HG03175 (cell line): ENCODE measurements at regions not wholly inside any gene's neighbourhood (a gene's known extent, or its start where the extent isn't known, plus 50 kb on each side); places are given as distances from the start of the nearest gene placed in this dataset.

Experiments
- ATAC-seq: cut with Tn5 transposase; IDR thresholded peaks from one replicate; pipeline ENCODE4 v1.9.1; 2021; ENCODE audit warnings: mild to moderate bottlenecking, moderate library complexity; ENCODE audit not compliant: unreplicated experiment

DNA sequence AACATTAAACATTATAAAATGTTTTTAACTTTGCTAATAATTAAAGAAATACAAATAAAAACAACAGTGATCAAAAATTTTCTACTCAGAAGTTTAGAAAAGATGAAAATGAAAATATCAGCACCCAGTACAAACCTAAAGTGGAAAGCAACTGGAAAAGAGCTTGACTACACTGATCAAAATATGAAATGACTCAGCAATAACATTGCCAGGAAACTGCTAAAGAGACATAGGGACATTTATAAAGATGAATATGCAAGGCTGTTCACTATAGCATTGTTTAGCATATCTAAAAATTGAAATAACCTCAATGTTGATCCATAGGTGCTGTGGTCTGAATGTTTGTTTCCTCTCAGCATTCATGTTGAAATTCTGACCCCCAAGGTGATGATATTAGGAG is 88.5 kb upstream of the NOCT start:
- ATAC-seq, result no peak

DNA sequence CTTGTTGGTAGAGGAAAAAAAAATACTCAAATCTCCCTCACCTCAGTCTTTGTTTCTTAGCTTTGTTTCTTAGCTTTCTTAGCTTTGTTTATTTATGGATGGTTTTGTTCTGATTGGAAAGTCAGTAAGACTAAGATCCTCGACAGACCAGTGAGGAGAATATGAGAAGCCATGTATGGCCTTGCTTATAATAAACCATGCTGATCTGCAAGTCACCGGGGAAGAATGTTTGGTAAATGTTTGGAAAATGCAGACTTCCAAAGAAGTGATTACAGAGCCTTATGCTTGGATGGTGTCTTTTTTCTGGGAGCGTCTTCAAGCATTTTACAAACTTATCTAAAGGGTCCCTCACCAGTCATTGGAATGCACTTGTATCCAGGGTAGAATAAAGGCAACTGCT is 90.1 kb upstream of the NOCT start:
- no peak for ATAC-seq

DNA sequence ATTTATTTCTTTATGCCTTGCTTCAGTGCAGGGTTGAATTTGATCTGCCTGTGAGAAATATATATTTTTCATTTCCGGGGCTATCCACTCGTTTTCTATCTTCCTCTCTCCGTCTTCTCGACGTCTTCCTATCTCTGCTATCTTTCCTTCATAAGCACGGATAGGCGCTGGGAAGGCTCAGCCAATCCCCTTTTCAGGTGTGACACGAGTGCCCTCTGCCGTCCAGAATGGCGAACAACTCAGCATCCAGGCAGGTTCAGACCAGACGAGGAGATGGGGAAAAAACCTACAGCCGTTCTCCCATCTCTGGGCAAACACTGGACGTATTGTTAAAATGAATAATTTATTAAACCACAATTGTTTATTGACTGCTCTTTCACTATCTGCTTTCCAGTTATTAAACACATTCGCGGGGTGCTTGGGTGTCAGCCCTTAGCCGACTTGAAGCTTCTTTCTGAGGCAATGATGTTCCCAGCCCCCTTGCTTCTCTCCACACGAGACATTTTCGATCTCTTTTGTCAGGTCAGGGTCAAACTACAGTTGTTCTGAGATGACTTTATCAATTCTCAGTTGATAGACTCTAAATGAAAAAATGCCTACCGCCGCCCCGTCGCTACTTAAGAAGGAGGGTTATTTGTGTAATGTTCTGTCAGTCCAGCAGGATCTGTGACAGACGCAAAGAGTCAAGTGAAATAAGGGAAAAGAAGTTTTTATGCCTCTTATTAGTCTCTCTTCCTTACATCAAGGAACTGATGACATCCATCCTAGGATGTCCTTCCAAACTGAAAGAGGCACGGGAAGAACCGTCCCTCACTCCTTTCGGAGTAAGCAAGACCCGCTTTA is 96.3 kb upstream of the NOCT start:
- ATAC-seq, result no peak

DNA sequence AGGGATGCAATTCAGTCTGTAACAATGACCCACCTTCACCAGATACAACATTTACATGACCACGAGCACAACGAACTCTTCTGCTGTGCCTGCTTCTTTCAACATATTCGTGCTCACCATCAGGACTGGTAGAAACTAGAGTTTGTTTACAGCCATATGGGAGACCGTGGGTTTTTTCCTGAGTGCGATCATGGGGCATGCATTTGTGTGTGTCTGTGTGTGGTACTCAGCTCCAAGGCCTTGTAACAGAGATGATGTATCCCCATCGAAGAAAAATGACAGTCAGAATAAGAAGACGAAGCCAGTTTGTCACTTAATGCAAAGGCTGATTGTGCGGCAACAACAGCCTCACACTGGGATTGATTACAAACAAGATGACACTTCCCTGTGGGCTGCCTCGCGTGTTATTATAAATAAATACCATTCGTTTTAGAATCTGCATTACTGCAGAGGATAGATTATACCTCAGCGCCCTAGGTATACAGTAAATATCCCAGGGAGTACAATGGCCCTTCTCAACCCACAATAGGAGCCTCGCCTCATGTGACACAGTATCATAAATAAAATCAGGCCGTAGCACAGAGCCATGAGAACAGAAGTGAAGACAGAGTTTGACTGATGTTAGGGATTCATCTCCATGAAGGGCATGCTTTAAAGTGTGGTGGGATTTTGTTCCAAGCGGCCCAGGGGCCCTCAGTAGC is 97.3 kb upstream of the NOCT start:
- ATAC-seq, result no peak

DNA sequence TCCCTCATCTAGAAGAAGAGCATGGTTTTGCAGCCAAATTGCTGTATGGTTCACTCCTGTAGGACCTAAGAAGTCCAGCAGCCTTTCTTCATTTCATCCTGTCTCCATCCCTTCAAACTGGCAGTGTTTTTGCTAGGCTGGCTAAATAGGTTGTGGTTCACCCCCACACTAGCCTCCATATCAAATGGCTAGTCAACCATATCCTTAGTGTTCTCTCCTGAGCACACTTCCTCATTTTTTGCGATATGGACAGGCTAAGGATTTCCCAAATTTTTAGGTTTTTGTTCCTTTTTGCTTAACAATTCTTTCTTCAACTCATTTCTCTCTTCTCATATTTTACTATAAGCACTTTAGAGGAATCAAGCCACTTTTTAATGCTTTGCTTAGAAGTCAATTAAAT is 98.8 kb upstream of the NOCT start:
- ATAC-seq, result no peak

DNA sequence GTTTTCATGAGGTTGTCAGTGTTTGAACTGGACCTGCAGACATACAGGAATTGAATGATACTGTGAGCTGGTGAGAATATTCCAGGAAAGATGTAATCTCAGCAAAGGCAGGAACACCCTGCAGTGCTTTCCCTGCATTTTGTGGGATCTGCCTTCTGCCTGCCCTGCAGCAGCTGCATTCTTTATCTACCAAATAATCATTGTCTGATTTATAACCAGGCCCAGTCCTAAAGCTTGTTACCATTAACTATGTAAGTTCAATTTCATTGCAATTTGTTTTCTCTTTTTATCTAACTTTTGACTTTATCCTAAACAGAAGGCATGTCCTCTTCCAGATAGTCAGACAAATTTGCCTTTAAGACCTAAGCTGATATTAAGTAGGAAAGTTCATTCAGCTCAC is 99.8 kb upstream of the NOCT start:
- ATAC-seq, result no peak

DNA sequence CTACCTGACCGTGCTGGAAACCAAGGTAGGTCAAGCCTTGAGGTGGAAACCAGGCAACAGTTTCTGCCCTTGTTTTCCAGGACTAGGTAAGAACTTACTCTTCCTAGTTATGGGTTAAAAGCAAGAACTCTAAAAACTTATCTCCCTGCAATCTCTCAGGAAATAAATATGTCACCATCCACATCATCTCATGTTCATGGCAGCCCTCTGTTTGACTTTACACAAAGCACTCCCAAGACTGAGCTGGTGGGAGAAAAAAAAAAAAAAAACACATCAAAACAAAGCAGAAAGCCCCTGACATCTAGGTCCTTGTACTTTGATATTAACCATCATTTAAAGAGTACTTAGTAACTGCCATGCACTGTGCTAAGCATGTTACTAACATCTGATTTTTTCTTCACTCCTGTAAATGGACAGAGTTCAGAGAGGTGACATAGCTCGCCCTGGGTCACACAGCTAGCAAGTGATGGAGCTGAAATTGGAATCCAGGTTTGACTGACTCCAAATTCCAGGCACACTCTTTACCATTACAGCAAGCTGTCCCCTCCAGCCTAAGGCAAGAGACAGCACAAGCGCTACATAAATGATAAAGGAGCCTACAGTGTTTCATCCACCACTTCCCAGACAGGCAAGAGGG is 102.8 kb upstream of the NOCT start:
- ATAC-seq, result no peak

DNA sequence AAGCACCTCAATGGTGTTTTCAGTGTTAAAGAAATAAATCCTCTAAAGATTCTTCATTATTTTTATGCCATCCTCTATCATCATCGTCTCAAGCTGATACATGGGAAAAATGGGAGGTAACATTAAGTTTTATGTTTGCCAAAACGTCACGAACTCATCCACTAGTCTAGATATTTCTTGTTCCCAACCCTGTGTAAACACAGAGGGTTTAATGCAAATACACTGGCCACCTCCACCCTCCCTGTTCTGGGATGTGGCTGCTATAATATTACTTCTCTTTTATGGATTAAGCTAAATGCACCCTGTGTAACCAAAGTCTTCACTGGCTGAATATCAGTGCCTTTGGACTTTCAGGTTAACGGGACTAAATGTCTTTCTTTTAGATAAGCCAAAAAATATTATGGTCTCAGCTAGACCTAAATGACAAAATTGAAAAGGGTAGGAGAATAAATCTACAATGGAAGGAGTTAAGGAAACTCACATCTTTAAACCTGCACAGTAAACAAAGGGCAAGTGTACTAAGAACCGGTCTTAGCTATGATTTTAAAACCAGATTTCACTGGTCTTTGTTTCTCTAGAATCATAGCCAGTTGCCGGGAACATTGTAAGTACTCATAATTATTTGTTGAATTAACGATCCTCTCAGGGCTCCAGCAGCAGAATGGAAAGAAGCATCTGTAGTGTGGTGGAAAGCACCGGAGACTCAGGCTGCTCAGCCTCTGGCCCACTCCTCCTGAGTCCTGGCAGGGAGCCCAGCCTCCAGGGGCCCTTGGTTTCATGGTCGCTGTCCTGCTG is 103.5 kb upstream of the NOCT start:
- ATAC-seq, result no peak

DNA sequence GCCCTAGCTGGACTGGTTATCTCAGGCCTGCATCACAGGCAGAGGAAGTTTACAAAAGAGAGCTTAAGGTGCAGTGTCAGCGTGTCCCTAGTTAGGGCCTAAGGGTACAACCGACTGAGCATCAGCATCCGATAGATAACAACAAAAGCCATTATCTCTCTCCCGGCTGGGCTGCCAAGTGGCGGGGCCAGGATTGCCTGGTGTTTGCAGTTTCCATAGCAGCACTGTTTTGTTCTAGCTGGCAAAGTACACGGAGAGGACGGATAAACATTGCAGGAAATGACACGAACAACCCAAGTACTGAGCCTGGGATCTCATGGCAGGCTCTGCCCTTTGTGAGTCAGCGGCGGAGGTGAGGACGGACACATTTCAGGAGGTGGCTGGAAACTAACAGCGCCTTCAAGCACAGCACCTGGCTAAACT is 104.7 kb upstream of the NOCT start:
- ATAC-seq, result no peak

DNA sequence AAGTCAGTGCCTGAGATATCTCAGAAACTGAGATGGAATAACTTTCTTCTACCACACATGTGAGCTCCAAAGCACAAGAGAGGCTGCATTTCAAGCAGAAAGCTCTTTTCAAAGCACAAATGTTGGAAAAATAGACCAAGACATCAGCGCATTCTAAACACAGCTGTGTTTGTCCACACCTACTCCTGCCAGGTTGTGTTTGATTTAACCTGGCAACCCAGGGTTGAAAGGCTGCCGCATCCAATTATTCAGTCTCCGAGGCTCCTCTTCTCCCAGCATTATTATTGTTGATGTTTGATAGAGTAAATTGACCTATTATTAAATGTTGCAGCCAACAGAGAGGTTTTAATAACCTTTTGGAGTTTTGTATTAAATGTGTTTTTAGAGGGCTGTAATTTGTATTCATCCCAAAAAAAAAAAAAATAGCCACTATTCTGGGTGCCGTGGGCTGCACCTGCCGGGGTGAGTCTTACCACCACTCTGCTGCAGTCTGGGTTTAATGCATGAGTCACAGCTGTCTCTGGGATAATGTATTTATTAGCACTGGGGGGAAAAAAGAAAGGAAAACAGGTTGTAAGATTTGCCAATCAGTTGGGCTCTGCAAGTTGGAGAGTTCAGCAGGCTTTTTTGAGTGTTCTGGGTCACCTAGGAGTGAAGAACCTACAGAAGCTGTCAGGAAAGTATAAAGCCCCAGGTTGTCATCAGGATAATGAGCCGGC is 105.2 kb upstream of the NOCT start:
- no peak for ATAC-seq

DNA sequence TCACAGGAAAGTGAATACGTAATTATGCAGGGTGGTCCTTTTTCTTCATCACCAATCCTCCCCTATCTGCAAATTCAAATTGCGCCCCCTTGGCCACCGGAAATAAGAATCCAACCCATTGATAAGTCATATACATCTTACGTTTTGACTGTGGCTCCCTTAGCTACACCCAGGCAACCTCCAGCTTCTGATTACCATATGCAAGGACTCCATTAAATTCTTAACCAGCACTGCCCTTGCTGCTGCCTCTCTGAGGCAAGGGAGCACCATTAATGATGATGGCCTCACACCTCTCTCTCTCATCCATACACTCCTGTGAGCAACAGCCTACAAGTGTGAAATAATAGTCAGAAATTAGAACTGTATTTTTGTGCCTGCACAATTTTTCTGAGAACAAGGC is 106.0 kb upstream of the NOCT start:
- no peak for ATAC-seq

DNA sequence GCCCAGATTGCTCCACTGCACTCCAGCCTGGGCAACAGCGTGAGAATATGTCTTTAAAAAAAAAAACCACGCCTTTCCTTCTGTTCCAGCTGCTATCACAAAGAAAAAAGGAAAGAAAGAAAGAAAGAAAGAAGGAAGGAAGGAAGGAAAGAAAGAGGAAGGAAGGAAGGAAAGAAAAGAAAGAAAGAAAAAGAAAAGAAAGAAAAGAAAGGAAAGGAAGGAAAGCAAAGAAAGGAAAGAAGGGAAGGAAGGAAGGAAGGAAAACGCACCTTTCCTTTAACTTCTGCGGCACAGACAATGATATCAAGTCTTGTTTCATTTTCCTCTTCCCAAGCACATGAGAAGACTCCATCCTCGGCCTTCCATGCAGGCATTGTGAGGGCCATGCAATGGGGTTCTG is 107.4 kb upstream of the NOCT start:
- ATAC-seq, result no peak

DNA sequence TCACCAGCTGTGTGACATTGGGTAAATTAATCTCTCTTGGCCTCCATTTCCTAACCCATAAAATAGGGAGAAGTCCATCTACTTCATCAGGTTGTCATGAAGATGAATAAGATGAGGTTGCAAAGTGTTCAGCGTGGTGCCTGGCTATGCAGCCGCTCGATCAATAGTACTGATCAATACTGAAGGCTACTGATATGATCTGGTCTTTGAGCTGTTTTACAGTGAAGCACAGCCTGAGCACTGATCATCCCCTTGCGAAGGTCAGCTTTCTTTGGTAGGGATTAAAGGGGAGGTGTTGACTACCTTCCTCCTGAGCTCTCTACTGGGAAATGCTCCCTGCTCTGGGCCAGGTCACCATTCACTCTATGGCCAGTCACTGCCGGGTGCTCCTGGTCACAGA is 108.4 kb upstream of the NOCT start:
- ATAC-seq, result no peak

DNA sequence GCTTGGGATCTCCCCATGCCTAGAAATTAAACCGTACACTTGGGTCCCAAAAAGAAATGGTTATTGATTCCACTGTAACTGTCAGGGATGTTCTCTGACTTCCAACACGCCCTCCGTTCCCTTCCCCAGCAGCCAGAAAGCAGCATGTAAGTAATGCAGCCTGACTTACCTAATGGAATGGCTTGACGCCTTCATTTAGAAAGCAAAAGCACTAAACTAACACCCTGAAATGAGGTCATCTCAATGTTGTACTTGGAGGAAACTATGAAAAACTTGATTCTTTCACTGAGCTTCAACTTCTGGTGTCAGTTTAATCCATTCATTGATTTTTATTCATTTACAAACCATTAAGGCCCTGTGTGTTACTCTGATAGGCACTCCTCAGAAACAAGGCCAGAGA is 110.8 kb upstream of the NOCT start:
- no peak for ATAC-seq

DNA sequence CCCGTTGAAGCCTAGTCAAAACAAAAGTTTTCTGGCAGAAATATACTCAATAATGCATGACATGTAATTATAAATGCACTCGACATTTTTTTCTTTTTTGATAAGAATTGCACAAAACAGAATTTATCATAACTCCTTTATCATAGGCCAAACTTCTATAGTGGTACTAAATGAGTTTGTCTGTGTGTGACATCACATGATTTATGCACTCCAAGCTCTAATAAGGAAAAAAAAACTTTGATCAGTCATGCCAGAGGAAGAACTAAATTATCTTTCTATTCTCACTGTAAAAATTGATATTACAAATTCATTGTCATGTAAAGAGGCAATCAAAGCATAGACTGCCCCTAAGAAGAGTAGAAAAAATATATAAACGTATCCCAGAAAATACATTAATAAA is 112.4 kb upstream of the NOCT start:
- ATAC-seq, result no peak

DNA sequence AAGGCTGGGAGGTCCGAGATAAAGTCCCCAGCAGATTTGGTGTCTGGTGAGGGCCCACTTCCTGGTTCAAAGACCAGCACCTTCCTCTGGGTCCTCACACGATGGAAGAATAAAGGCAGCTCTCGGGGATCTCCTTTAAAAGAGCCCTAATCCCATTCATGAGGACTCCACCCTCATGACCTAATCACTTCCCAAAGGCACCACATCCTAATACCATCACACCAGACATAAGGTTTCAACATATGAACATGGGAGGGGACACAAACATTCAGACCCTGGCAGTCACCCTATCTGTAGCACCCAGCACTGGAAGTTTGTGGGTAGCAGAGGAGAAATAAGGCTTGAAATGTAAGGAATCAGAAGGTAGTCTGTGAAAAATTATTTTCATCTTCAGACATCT is 112.9 kb upstream of the NOCT start:
- no peak for ATAC-seq

DNA sequence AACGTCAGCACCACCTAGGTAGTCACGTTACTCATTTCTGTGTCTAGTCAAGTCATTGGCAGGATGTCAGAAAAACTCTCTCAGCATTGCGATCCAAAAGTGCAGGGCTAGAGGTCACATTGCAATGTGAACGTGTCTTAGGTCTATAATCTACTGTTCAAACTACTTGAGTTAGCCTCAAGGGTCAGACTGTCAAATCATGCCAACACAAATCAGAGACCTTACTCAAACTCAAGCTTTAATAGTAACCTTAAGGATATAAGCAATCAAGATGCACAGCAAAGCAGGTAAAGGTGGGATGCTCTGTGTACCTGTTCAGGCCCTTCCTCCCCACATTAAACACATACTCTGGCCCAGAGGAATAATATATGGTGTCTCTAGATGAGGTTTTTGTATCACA is 114.4 kb upstream of the NOCT start:
- no peak for ATAC-seq

DNA sequence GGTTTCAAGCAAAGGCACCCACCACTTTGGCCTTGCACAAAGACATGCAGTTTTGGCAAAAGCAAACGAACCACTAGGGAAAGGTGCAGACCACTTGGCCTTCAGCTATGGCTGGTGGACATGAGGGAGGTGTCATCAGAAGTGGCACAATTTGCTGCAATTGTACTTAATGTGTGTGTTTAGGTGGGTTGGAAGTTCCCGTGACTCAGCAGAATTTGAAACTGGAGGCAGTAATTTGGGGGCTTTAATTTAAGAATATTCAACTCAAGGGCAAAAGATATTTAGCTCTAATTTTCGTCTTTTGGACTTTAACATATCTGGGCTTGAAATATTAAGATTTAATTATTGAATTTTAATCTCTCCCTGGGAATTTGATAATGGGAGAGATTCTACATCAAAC is 115.6 kb upstream of the NOCT start:
- no peak for ATAC-seq

DNA sequence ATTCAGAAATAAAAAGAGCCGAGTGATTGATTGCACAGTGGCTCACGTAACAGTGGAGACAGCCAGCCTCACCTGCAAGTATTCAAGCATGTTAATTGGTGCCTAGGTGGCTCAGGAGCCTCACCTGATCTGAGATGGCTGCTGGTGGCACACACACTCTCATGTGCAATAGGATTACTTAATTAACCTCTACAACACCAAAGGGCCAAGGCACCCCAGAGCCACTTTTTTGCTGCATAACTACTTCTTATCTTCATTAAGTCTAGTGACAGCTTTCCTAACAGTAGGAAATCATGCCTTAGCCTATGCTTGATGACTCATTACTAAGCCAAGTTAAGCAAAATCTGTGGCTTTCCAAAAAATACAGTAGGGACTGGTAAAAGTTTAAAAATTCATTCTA is 117.3 kb upstream of the NOCT start:
- ATAC-seq, result no peak

DNA sequence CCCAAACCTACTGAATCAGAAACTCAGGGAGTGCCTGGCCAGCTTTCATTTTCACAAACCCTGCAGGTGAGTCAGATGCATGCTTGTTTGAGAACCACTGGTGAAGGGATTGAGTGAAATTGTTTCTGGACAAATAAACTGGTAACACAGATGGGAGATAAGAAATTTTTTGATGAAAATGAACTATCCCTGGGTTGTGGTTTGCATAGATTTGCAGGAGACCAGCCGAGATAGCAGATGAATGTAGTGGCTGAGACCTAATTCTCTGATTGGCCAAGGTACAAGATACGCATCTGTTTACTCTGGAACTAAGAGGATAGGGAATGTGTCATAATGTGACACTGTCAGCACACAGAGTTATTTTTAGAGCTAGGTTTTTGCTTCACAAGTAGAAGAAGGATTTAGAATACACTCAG is 117.8 kb upstream of the NOCT start:
- no peak for ATAC-seq

DNA sequence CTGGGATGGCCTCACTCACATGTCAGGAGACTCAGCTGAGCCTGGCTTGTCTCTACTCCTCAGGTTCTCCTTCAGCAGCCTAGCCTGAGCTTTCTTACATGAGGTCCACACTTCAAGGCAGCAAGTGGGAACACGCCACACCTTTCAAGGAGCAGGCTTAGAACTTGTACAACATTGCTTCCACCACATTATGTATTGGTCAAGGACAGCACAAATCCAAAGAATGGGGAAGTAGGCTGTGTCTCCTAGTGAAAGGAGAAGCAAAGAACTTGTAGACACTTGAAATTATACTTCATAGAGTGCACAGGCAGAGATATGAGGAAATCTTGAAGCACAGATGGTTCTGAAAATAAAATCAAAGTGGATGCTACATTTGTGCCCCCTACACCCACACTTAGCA is 120.9 kb upstream of the NOCT start:
- ATAC-seq, result no peak
